GM21515 (cell line): ENCODE measurements at regions not wholly inside any gene's neighbourhood (a gene's known extent, or its start where the extent isn't known, plus 50 kb on each side); places are given as distances from the start of the nearest gene placed in this dataset.

Source experiments
- ATAC-seq: cut with Tn5 transposase; IDR thresholded peaks from one replicate; pipeline ENCODE4 v1.9.1; 2021; ENCODE audit not compliant: unreplicated experiment

GRCh38 chr4:149136951-149137620 lies 678.6 kb downstream of the IQCM start:
- no peak for ATAC-seq

GRCh38 chr4:149135062-149135461 lies 680.6 kb downstream of the IQCM start:
- ATAC-seq, result no peak

GRCh38 chr4:149121023-149121404 lies 678.8 kb upstream of the NR3C2 start:
- no peak for ATAC-seq

- no peak for ATAC-seq
Measured at GRCh38 chr4:149120331-149121022, 678.3 kb upstream of the NR3C2 start.

- ATAC-seq, result no peak
Measured at GRCh38 chr4:149116806-149117205, 674.6 kb upstream of the NR3C2 start.

- ATAC-seq, result no peak
Measured at GRCh38 chr4:149113804-149114430, 671.7 kb upstream of the NR3C2 start.

GRCh38 chr4:149112109-149112508 lies 669.9 kb upstream of the NR3C2 start:
- ATAC-seq, result no peak

- no peak for ATAC-seq
Measured at GRCh38 chr4:149110481-149110880, 668.3 kb upstream of the NR3C2 start.

- no peak for ATAC-seq
Measured at GRCh38 chr4:149108626-149109025, 666.4 kb upstream of the NR3C2 start.

- ATAC-seq, result no peak
Measured at GRCh38 chr4:149102765-149103164, 660.6 kb upstream of the NR3C2 start.

- ATAC-seq, result no peak
Measured at GRCh38 chr4:149101649-149102048, 659.4 kb upstream of the NR3C2 start.

GRCh38 chr4:149095811-149096210 lies 653.6 kb upstream of the NR3C2 start:
- ATAC-seq, result no peak

- no peak for ATAC-seq
Measured at GRCh38 chr4:149095001-149095400, 652.8 kb upstream of the NR3C2 start.

- no peak for ATAC-seq
Measured at GRCh38 chr4:149084144-149084543, 641.9 kb upstream of the NR3C2 start.

GRCh38 chr4:149077181-149077580 lies 635.0 kb upstream of the NR3C2 start:
- ATAC-seq, result no peak

GRCh38 chr4:149076401-149076800 lies 634.2 kb upstream of the NR3C2 start:
- no peak for ATAC-seq

GRCh38 chr4:149072384-149072783 lies 630.2 kb upstream of the NR3C2 start:
- ATAC-seq, result no peak

GRCh38 chr4:149065753-149066152 lies 623.5 kb upstream of the NR3C2 start:
- ATAC-seq, result no peak

GRCh38 chr4:149062997-149063396 lies 620.8 kb upstream of the NR3C2 start:
- ATAC-seq, result no peak

- no peak for ATAC-seq
Measured at GRCh38 chr4:149057594-149057993, 615.4 kb upstream of the NR3C2 start.

- no peak for ATAC-seq
Measured at GRCh38 chr4:149056615-149057014, 614.4 kb upstream of the NR3C2 start.

- no peak for ATAC-seq
Measured at GRCh38 chr4:149055624-149056023, 613.4 kb upstream of the NR3C2 start.
